Activated naive CD4-positive, alpha-beta T cell treated with anti-CD3 and anti-CD28 coated beads, Interleukin-2, amount 10 ng/mL, durations not matched to agents 7 days and 5 days (primary cell): ENCODE measurements at regions not wholly inside any gene's neighbourhood (a gene's known extent, or its start where the extent isn't known, plus 50 kb on each side); places are given as distances from the start of the nearest gene placed in this dataset.

Source experiments
- CTCF ChIA-PET: fragments of 350-600 bp; sonication (Branson Sonifier 250); formaldehyde crosslinking; loops from one replicate; lab custom pipeline; 2021; ENCODE audit warnings: antibody characterized with exemption; lab: Charles Lee
- DNase-seq: peaks from one replicate; pipeline ENCODE4 v3.0.0-alpha.2; 2020
- H3K27ac Mint-ChIP-seq: one replicate; pipeline ENCODE4 v1.8.0; 2021; ENCODE audit warnings: mild to moderate bottlenecking, moderate library complexity, mixed read lengths
- H3K27me3 Mint-ChIP-seq: one replicate; pipeline ENCODE4 v1.8.0; 2021; ENCODE audit warnings: mild to moderate bottlenecking, mixed read lengths
- H3K36me3 Mint-ChIP-seq: one replicate; pipeline ENCODE4 v1.8.0; 2021; ENCODE audit warnings: mixed read lengths
- H3K4me1 Mint-ChIP-seq: one replicate; pipeline ENCODE4 v1.8.0; 2021; ENCODE audit warnings: mixed read lengths
- H3K4me3 Mint-ChIP-seq: one replicate; pipeline ENCODE4 v1.8.0; 2021; ENCODE audit warnings: mild to moderate bottlenecking, moderate library complexity, mixed read lengths
- H3K9me3 Mint-ChIP-seq: one replicate; pipeline ENCODE4 v1.8.0; 2021; ENCODE audit warnings: mixed read lengths

GRCh38 chr5:56605231-56605630, 210.1 kb upstream of the MAP3K1 start:
- H3K9me3 Mint-ChIP-seq = peaks cover 10% of the 10 kb centered on the region
- H3K27me3 Mint-ChIP-seq = peaks cover 5% of the 10 kb centered on the region
- peaks cover 22% of the 10 kb centered on the region for H3K36me3 Mint-ChIP-seq
- CTCF ChIA-PET = interaction anchor here (1.3 kb wide), 1 partner anchor 277 kb away, joined by 3 read pairs; no protein-coding TSS in a partner anchor
- DNase-seq = no peak
- no peak overlapping the region for H3K4me3 Mint-ChIP-seq
- H3K27ac Mint-ChIP-seq = no peak overlapping the region
- H3K4me1 Mint-ChIP-seq = peaks cover 85% of the 10 kb centered on the region

- Mint-ChIP-seq H3K4me3 (no peak overlapping the region), H3K27me3 (peaks cover 5% of the 10 kb centered on the region), H3K4me1 (peaks cover 64% of the 10 kb centered on the region), H3K27ac (no peak overlapping the region), H3K36me3 (peaks cover 12% of the 10 kb centered on the region), H3K9me3 (peaks cover 5% of the 10 kb centered on the region)
- CTCF ChIA-PET = interaction anchor here (1.1 kb wide), 1 partner anchor 12 kb away, joined by 3 read pairs; no protein-coding TSS in a partner anchor
- no peak for DNase-seq
These were observed 213.7 kb upstream of the MAP3K1 start for GRCh38 chr5:56601641-56602071.

- peaks cover 55% of the 10 kb centered on the region for H3K4me1 Mint-ChIP-seq
- DNase-seq = no peak
- H3K36me3 Mint-ChIP-seq = peaks cover 3% of the 10 kb centered on the region
- no peak overlapping the region for H3K4me3 Mint-ChIP-seq
- H3K9me3 Mint-ChIP-seq = peaks cover 4% of the 10 kb centered on the region
- H3K27ac Mint-ChIP-seq = no peak overlapping the region
- peaks cover 12% of the 10 kb centered on the region for H3K27me3 Mint-ChIP-seq
- CTCF ChIA-PET = no interaction called here
These were observed 216.4 kb upstream of the MAP3K1 start for GRCh38 chr5:56598941-56599340.

GRCh38 chr5:56596155-56596554, 219.2 kb upstream of the MAP3K1 start:
- peaks cover 3% of the 10 kb centered on the region for H3K36me3 Mint-ChIP-seq
- no peak overlapping the region for H3K4me3 Mint-ChIP-seq
- DNase-seq = no peak
- H3K9me3 Mint-ChIP-seq = peaks cover 1% of the 10 kb centered on the region
- no peak overlapping the region for H3K27ac Mint-ChIP-seq
- peaks cover 32% of the 10 kb centered on the region for H3K4me1 Mint-ChIP-seq
- CTCF ChIA-PET = interaction anchor here (1.7 kb wide), 1 partner anchor 325 kb away, joined by 5 read pairs; no protein-coding TSS in a partner anchor
- peaks cover 12% of the 10 kb centered on the region for H3K27me3 Mint-ChIP-seq

DNA sequence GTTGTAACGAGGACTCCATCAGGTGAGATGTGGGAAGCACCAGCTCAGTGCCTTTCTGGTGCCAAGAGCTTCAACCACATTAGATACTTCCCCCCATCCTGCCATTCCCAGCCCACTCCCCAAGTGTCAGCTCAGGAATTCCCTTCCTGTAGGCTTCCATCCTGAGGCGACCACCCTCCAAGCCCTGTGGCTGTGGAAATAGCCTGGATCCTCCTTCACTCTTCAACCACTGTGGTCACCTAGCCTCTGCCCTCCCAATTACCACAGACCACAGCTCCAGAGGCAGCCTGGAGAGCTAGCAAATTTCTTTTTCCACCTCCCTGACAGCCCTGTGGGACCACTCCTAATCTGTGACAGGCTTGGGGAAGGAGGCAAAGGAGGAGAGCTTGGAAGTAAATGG, 219.8 kb upstream of the MAP3K1 start:
- Mint-ChIP-seq H3K27me3 (peaks cover 12% of the 10 kb centered on the region), H3K9me3 (peaks cover 1% of the 10 kb centered on the region), H3K27ac (no peak overlapping the region), H3K4me1 (peaks cover 29% of the 10 kb centered on the region), H3K4me3 (no peak overlapping the region), H3K36me3 (peaks cover 3% of the 10 kb centered on the region)
- no peak for DNase-seq
- CTCF ChIA-PET = interaction anchor here (1.7 kb wide), 1 partner anchor 325 kb away, joined by 5 read pairs; no protein-coding TSS in a partner anchor

- no peak for DNase-seq
- Mint-ChIP-seq H3K4me1 (peaks cover 33% of the 10 kb centered on the region), H3K4me3 (no peak overlapping the region), H3K27me3 (peaks cover 12% of the 10 kb centered on the region), H3K36me3 (no peaks in the 10 kb centered on the region), H3K27ac (no peak overlapping the region), H3K9me3 (peaks cover 1% of the 10 kb centered on the region)
- CTCF ChIA-PET = interaction anchor here (1.7 kb wide), 1 partner anchor 324 kb away, joined by 5 read pairs; no protein-coding TSS in a partner anchor
These were observed 220.6 kb upstream of the MAP3K1 start for GRCh38 chr5:56594792-56595191.

- Mint-ChIP-seq H3K27ac (no peak overlapping the region), H3K9me3 (peaks cover 3% of the 10 kb centered on the region), H3K4me1 (peaks cover 57% of the 10 kb centered on the region), H3K4me3 (no peak overlapping the region), H3K27me3 (peaks cover 12% of the 10 kb centered on the region), H3K36me3 (peaks cover 7% of the 10 kb centered on the region)
- DNase-seq = no peak
- CTCF ChIA-PET = no interaction called here
These were observed 224.3 kb upstream of the MAP3K1 start for GRCh38 chr5:56591081-56591480.

DNA sequence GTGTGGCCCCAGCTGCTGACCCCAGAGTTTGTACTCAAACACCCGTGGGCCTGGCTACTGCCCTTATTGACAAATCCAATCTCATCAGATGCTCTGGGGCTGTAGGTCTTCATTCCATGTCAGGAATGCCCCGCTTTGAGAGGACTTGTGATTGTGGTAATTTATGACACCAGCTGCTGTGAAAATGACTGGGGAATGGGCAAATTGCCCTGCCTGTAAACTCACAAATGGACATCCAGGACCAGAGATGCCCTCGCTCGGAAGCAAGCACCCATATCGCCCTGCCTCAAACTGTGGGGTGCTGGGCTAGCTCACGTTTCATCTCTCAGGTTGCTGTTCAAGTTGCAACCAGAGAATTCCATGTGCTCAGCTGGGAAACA, 225.9 kb upstream of the MAP3K1 start:
- no peak overlapping the region for H3K4me3 Mint-ChIP-seq

GRCh38 chr5:56588636-56589480, 226.5 kb upstream of the MAP3K1 start:
- Mint-ChIP-seq H3K27ac (peak overlapping the region; percentile 88), H3K4me3 (no peak overlapping the region), H3K4me1 (peaks cover 63% of the 10 kb centered on the region), H3K36me3 (peaks cover 9% of the 10 kb centered on the region), H3K9me3 (peaks cover 7% of the 10 kb centered on the region), H3K27me3 (no peaks in the 10 kb centered on the region)
- CTCF ChIA-PET = interaction anchor here (0.8 to 1.3 kb wide), 4 partner anchors 13 to 318 kb away, joined by 3 to 4 read pairs (median 3); no protein-coding TSS in a partner anchor
- peak; percentile 86 for DNase-seq

More for the DNA sequence above, 225.9 kb upstream of the MAP3K1 start:
- peaks cover 59% of the 10 kb centered on the region for H3K4me1 Mint-ChIP-seq
- H3K36me3 Mint-ChIP-seq = peaks cover 9% of the 10 kb centered on the region
- H3K9me3 Mint-ChIP-seq = peaks cover 7% of the 10 kb centered on the region
- H3K27me3 Mint-ChIP-seq = no peaks in the 10 kb centered on the region
- H3K27ac Mint-ChIP-seq = peak overlapping the region; percentile 88
- no peak for DNase-seq
- CTCF ChIA-PET = interaction anchor here (0.6 to 1.3 kb wide), 4 partner anchors 12 to 107 kb away, joined by 3 to 4 read pairs (median 3); no protein-coding TSS in a partner anchor

DNA sequence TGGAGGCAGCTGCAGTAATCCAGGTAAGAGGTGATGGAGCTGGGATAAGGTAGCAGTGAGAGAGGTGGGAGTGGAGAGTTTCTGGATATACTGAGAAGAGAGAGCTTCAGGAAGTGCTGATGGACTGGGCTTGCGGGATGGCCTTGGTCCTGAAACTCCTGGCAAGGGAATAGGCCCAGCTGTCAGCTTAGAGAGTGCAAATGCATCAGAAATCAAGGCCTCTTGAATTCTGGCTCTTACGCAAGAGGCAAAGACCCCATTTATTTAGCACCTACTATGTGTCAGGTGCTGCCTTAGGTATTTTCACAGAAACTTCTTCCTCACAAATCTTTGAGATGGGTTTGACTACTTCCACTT, 227.2 kb upstream of the MAP3K1 start:
- CTCF ChIA-PET = interaction anchor here (1.3 kb wide), 1 partner anchor 317 kb away, joined by 3 read pairs; no protein-coding TSS in a partner anchor
- Mint-ChIP-seq H3K9me3 (peaks cover 7% of the 10 kb centered on the region), H3K27ac (peak overlapping the region; percentile 88), H3K4me3 (peak overlapping the region; percentile 13), H3K27me3 (no peaks in the 10 kb centered on the region), H3K36me3 (peaks cover 9% of the 10 kb centered on the region), H3K4me1 (peaks cover 67% of the 10 kb centered on the region)
- DNase-seq = no peak

- peak overlapping the region; percentile 13 for H3K4me3 Mint-ChIP-seq
- CTCF ChIA-PET = no interaction called here
These were observed 227.8 kb upstream of the MAP3K1 start for GRCh38 chr5:56587381-56588130.

GRCh38 chr5:56585999-56586691, 229.2 kb upstream of the MAP3K1 start:
- CTCF ChIA-PET = interaction anchor here (0.9 to 1.7 kb wide), 3 partner anchors 11 to 319 kb away, joined by 3 to 6 read pairs (median 4); no protein-coding TSS in a partner anchor
- peaks cover 62% of the 10 kb centered on the region for H3K4me1 Mint-ChIP-seq

More at GRCh38 chr5:56587381-56588130, 227.8 kb upstream of the MAP3K1 start:
- Mint-ChIP-seq H3K36me3 (peaks cover 10% of the 10 kb centered on the region), H3K27ac (peak overlapping the region; percentile 88), H3K9me3 (peaks cover 9% of the 10 kb centered on the region), H3K4me1 (peaks cover 67% of the 10 kb centered on the region), H3K27me3 (no peaks in the 10 kb centered on the region)
- DNase-seq = peak; percentile 34

DNA sequence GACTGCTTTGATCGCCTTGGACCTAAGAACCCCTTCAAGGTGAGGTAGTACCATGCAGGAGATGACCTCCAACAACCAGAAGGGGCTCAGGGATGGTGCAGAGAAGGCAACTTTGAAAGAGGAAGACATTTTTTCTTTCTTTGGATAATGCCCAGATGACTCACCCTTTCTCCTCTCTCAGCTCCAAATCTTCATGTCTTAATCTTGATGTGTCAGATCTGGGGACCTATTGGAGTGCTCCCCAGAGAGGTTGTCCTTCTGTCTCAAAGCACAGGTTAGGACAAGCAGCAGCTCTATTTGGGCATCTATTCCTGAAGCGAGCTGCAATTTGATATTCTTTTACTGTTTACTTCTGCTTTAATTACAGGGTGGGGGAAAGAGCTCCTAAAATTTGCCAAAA, 229.9 kb upstream of the MAP3K1 start:
- peaks cover 60% of the 10 kb centered on the region for H3K4me1 Mint-ChIP-seq
- no peak for DNase-seq
- CTCF ChIA-PET = interaction anchor here (1.5 to 1.7 kb wide), 2 partner anchors 10 to 318 kb away, joined by 4 to 6 read pairs; no protein-coding TSS in a partner anchor
- no peak overlapping the region for H3K4me3 Mint-ChIP-seq
- peaks cover 10% of the 10 kb centered on the region for H3K9me3 Mint-ChIP-seq
- no peak overlapping the region for H3K27ac Mint-ChIP-seq
- peaks cover 15% of the 10 kb centered on the region for H3K36me3 Mint-ChIP-seq
- H3K27me3 Mint-ChIP-seq = peaks cover 8% of the 10 kb centered on the region

More at GRCh38 chr5:56585999-56586691, 229.2 kb upstream of the MAP3K1 start:
- Mint-ChIP-seq H3K36me3 (peaks cover 15% of the 10 kb centered on the region), H3K4me3 (peak overlapping the region; percentile 11), H3K9me3 (peaks cover 10% of the 10 kb centered on the region), H3K27ac (peak overlapping the region; percentile 86), H3K27me3 (peaks cover 2% of the 10 kb centered on the region)
- peak; percentile 51 for DNase-seq
